ENCODE measurements at regions not wholly inside any gene's neighbourhood (a gene's known extent, or its start where the extent isn't known, plus 50 kb on each side); places are given as distances from the start of the nearest gene placed in this dataset.

- DNase-seq (ENCODE audit: low spot score) = no peak
- in situ Hi-C loops (cut with MboI; ENCODE audit: low pct_unique_long_range_greater_than_20kb, low sequenced_read_pairs, unreplicated experiment) = no loop called here
- TF ChIP-seq CTCF (IDR thresholded peaks at IDR 0.05; ENCODE audit: extremely low read depth, insufficient read depth, missing control alignments) = no peak
Measured at GRCh38 chr20:6629564-6629963, 137.9 kb upstream of the BMP2 start.

- in situ Hi-C loops (cut with MboI; ENCODE audit: low pct_unique_long_range_greater_than_20kb, low sequenced_read_pairs, unreplicated experiment) = no loop called here
- no peak for DNase-seq (ENCODE audit: low spot score)
- no peak for TF ChIP-seq CTCF (IDR thresholded peaks at IDR 0.05; ENCODE audit: extremely low read depth, insufficient read depth, missing control alignments)
Measured at GRCh38 chr20:6626805-6627204, 140.7 kb upstream of the BMP2 start.

GRCh38 chr20:6623989-6624388 is 143.5 kb upstream of the BMP2 start:
- DNase-seq (ENCODE audit: low spot score) = no peak
- in situ Hi-C loops (cut with MboI; ENCODE audit: low pct_unique_long_range_greater_than_20kb, low sequenced_read_pairs, unreplicated experiment) = no loop called here

GRCh38 chr20:6622041-6622440 is 145.4 kb upstream of the BMP2 start:
- in situ Hi-C loops (cut with MboI; ENCODE audit: low pct_unique_long_range_greater_than_20kb, low sequenced_read_pairs, unreplicated experiment) = no loop called here
- no peak for TF ChIP-seq CTCF (IDR thresholded peaks at IDR 0.05; ENCODE audit: extremely low read depth, insufficient read depth, missing control alignments)
- no peak for DNase-seq (ENCODE audit: low spot score)

More at GRCh38 chr20:6623989-6624388, 143.5 kb upstream of the BMP2 start:
- no peak for TF ChIP-seq CTCF (IDR thresholded peaks at IDR 0.05; ENCODE audit: extremely low read depth, insufficient read depth, missing control alignments)

- TF ChIP-seq CTCF (IDR thresholded peaks at IDR 0.05; ENCODE audit: extremely low read depth, insufficient read depth, missing control alignments) = no peak
- in situ Hi-C loops (cut with MboI; ENCODE audit: low pct_unique_long_range_greater_than_20kb, low sequenced_read_pairs, unreplicated experiment) = no loop called here
- DNase-seq (ENCODE audit: low spot score) = no peak
Measured at GRCh38 chr20:6618051-6618450, 149.4 kb upstream of the BMP2 start.

GRCh38 chr20:6616421-6616820 is 151.1 kb upstream of the BMP2 start:
- DNase-seq (ENCODE audit: low spot score) = no peak
- in situ Hi-C loops (cut with MboI; ENCODE audit: low pct_unique_long_range_greater_than_20kb, low sequenced_read_pairs, unreplicated experiment) = no loop called here
- no peak for TF ChIP-seq CTCF (IDR thresholded peaks at IDR 0.05; ENCODE audit: extremely low read depth, insufficient read depth, missing control alignments)

GRCh38 chr20:6614836-6615235 is 152.7 kb upstream of the BMP2 start:
- in situ Hi-C loops (cut with MboI; ENCODE audit: low pct_unique_long_range_greater_than_20kb, low sequenced_read_pairs, unreplicated experiment) = no loop called here
- DNase-seq (ENCODE audit: low spot score) = no peak
- no peak for TF ChIP-seq CTCF (IDR thresholded peaks at IDR 0.05; ENCODE audit: extremely low read depth, insufficient read depth, missing control alignments)

Measured in GM13977 (cell line).